GM12878 (cell line): ENCODE measurements at regions not wholly inside any gene's neighbourhood (a gene's known extent, or its start where the extent isn't known, plus 50 kb on each side); places are given as distances from the start of the nearest gene placed in this dataset.

ENCODE experiments used
- ATAC-seq: fragments of 200-7000 bp; cut with Tn5 transposase; 3 replicates; pipeline ENCODE4 v1.9.1; 2020; ENCODE audit warnings: mild to moderate bottlenecking, moderate library complexity
- BruUV-seq: library from RNA; stranded (reverse); fragments of 400-500 nt; replicated peaks from 2 replicates; lab custom pipeline; 2021; lab: Mats Ljungman, UMichigan
- CTCF ChIA-PET: fragments of 300-600 bp; sonication (Branson Sonifier 250); formaldehyde crosslinking; extraction: SDS; loops from one replicate; lab custom pipeline; 2021; ENCODE audit warnings: inconsistent platforms; lab: Yijun Ruan, JAX
- POLR2A ChIA-PET: fragments of 350-600 bp; formaldehyde crosslinking; extraction: SDS; loops from one replicate; lab custom pipeline; 2021; ENCODE audit warnings: inconsistent platforms; lab: Charles Lee
- RAD21 ChIA-PET: fragments of 300-600 bp; sonication (Branson Sonifier 250); formaldehyde crosslinking; loops from one replicate; lab custom pipeline; 2023; ENCODE audit warnings: antibody characterized with exemption; ENCODE audit not compliant: unreplicated experiment; lab: Charles Lee
- SMC1A ChIA-PET: fragments of 300-600 bp; sonication (Branson Sonifier 250); formaldehyde crosslinking; loops from one replicate; lab custom pipeline; 2023; ENCODE audit not compliant: unreplicated experiment, uncharacterized antibody; lab: Charles Lee
- DNase-seq: peaks from one replicate; pipeline ENCODE4 v3.0.0-alpha.2; 2011; ENCODE audit warnings: low read depth, low spot score
- FAIRE-seq: peaks from 3 replicates; lab custom pipeline; 2011; peaks lifted over from hg19 to GRCh38; lab: Jason Lieb, UNC
- H2AFZ ChIP-seq: 2 replicates; pipeline ENCODE4 v1.6.0; 2011; ENCODE audit warnings: low read depth, low read length, control low read depth; ENCODE audit not compliant: control insufficient read depth
- H3K27ac ChIP-seq: 2 replicates; pipeline ENCODE4 v1.5.1; 2011; ENCODE audit warnings: control low read depth; ENCODE audit not compliant: control insufficient read depth, insufficient read depth
- H3K27me3 ChIP-seq, 2 experiments: replicated peaks in 1 of 2; 2 replicates each; pipeline versions ENCODE4 v1.6.0 to v1.6.1; 2011; ENCODE audit warnings: low read length in 1 of 2; ENCODE audit not compliant: control insufficient read depth in 2 of 2, insufficient read depth in 2 of 2
- H3K36me3 ChIP-seq, 2 experiments: 2 replicates each; pipeline ENCODE4 v1.5.1; 2011; ENCODE audit warnings: low read length in 1 of 2; ENCODE audit not compliant: control insufficient read depth in 2 of 2, insufficient read depth in 2 of 2
- H3K4me1 ChIP-seq: 2 replicates; pipeline ENCODE4 v1.6.1; 2011; ENCODE audit warnings: mild to moderate bottlenecking, low read length, moderate library complexity, mixed read lengths; ENCODE audit not compliant: control insufficient read depth, insufficient read depth
- H3K4me2 ChIP-seq: 2 replicates; pipeline ENCODE4 v1.6.0; 2011; ENCODE audit warnings: control low read depth; ENCODE audit not compliant: control insufficient read depth, insufficient read depth
- H3K4me3 ChIP-seq: fragments of 200-600 bp; sonication (generic); 2 replicates; pipeline ENCODE4 v1.5.1; 2016
- H3K79me2 ChIP-seq: 2 replicates; pipeline ENCODE4 v1.6.0; 2011; ENCODE audit warnings: low read length; ENCODE audit not compliant: control insufficient read depth, insufficient read depth
- H3K9ac ChIP-seq: 2 replicates; pipeline ENCODE4 v1.8.0; 2011; ENCODE audit warnings: low read length, control low read depth, mixed read lengths; ENCODE audit not compliant: control insufficient read depth, insufficient read depth
- H3K9me3 ChIP-seq: replicated peaks from 3 replicates; pipeline ENCODE4 v1.5.1; 2011; ENCODE audit warnings: mild to moderate bottlenecking, low read length; ENCODE audit not compliant: control insufficient read depth, insufficient read depth
- H4K20me1 ChIP-seq: 2 replicates; pipeline ENCODE4 v1.6.0; 2011; ENCODE audit not compliant: control insufficient read depth, insufficient read depth
- BRCA1 ChIP-seq: IDR thresholded peaks from 2 replicates; pipeline ENCODE4 v1.6.1; 2011; ENCODE audit warnings: low read depth, low read length, improper control_type of control experiment
- FOXM1 ChIP-seq: IDR thresholded peaks from 2 replicates; pipeline ENCODE4 v1.6.1; 2012; ENCODE audit warnings: low read depth, mild to moderate bottlenecking, inconsistent platforms, low read length, moderate library complexity
- IRF3 ChIP-seq: fragments of 450-650 bp; IDR thresholded peaks from 2 replicates; pipeline ENCODE4 v1.6.1; 2014; ENCODE audit warnings: mild to moderate bottlenecking
- NFXL1 ChIP-seq: fragments of 450-650 bp; IDR thresholded peaks from 2 replicates; pipeline ENCODE4 v1.6.1; 2017; ENCODE audit warnings: antibody characterized with exemption, mild to moderate bottlenecking, borderline replicate concordance
- RFX5 ChIP-seq: IDR thresholded peaks from 2 replicates; pipeline ENCODE4 v1.6.1; 2011; ENCODE audit warnings: low read depth, low read length, improper control_type of control experiment
- SKIL ChIP-seq: fragments of 450-650 bp; IDR thresholded peaks from 2 replicates; pipeline ENCODE4 v1.6.1; 2017; ENCODE audit warnings: mild to moderate bottlenecking, low read depth, inconsistent platforms; ENCODE audit not compliant: poor library complexity, severe bottlenecking
- WGBS: methylation state at CpG from one replicate; pipeline ENCODE4 v1.1.6; 2016; ENCODE audit warnings: low lambda C conversion rate; ENCODE audit not compliant: insufficient replicate concordance, insufficient coverage; ENCODE audit errors: missing lambda C conversion rate; 5-methylcytosine and 5-hydroxymethylcytosine counted together
- in situ Hi-C: fragments of 300-500 bp; cut with MboI; formaldehyde crosslinking; loops from 9 replicates; pipeline ENCODE4 v1.14.3; 2018; ENCODE audit warnings: mixed read lengths
- intact Hi-C: fragments of 100-400 bp; cut with micrococcal nuclease; formaldehyde crosslinking; loops from one replicate; pipeline ENCODE4 v1.14.2; 2022; ENCODE audit not compliant: unreplicated experiment
- TF ChIP-seq, protein P1 (sequence below): IDR thresholded peaks from 2 replicates; pipeline ENCODE4 v1.6.1; 2011; ENCODE audit warnings: borderline replicate concordance, low read depth, mild to moderate bottlenecking, moderate library complexity, low read length; ENCODE audit not compliant: insufficient read depth, poor library complexity, severe bottlenecking
- TF ChIP-seq, protein P2 (sequence below): IDR thresholded peaks from 2 replicates; pipeline ENCODE4 v1.6.1; 2012; ENCODE audit warnings: low read depth, low read length, improper control_type of control experiment

DNA sequence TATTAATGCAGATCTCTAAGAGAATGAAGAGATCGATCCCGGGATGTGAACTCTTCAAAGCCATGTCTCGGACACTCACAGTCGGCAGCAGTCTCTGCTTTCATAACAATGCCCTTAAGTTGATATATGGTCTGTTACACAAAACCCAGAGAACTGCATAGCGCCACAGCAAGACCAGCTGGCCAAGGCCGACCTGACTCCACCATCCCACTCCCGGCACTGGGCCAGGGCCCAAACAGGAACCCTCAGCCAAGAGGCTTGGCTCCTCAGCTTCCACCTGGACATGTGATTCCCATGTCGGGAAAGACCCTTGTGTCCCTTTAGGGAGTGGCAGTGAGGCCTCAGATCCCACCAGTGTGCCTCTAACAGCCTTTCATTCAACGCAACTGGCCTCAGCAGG is 106.6 kb upstream of the RNF32 start:
- in situ Hi-C loops = no loop called here
- no peak for TF ChIP-seq RFX5
- TF ChIP-seq, protein P1, sequence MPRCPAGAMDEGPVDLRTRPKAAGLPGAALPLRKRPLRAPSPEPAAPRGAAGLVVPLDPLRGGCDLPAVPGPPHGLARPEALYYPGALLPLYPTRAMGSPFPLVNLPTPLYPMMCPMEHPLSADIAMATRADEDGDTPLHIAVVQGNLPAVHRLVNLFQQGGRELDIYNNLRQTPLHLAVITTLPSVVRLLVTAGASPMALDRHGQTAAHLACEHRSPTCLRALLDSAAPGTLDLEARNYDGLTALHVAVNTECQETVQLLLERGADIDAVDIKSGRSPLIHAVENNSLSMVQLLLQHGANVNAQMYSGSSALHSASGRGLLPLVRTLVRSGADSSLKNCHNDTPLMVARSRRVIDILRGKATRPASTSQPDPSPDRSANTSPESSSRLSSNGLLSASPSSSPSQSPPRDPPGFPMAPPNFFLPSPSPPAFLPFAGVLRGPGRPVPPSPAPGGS = no peak
- BruUV-seq = no TSS peak

DNA sequence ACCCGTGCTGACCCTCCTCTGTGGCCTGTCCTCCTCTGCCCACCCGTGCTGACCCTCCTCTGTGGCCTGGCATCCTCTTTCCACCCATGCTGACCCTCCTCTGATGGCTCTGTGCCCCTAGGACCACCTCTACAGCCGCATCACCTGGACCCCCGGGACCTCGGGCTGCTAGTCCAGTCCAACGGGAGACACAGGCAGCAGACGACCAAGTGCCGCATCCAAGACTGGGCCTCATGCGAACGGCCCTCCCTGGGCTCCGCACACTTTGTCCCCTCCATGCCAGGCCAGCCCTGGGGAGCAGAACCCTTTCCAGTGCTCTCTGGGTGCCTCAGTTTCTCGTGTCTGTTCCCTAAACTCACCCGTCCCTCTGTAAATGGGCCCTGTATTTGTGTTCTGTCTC is 107.2 kb upstream of the RNF32 start:
- intact Hi-C loops = no loop called here
- ChIA-PET CTCF (no interaction called here), RAD21 (no interaction called here), SMC1A (no interaction called here), POLR2A (no interaction called here)
- ATAC-seq (no peak), FAIRE-seq (no peak), DNase-seq (no peak)
- Histone ChIP-seq H2AFZ (no peak overlapping the region), H4K20me1 (no peaks in the 10 kb centered on the region), H3K4me2 (no peak overlapping the region), H3K9ac (no peak overlapping the region), H3K4me1 (no peaks in the 10 kb centered on the region), H3K27me3 (no peaks in the 10 kb centered on the region; a peak in 1 of 4 replicates), H3K9me3 (no peaks in the 10 kb centered on the region; the same call in 2 of the 3 replicates), H3K27ac (no peak overlapping the region), H3K36me3 (no peaks in the 10 kb centered on the region), H3K79me2 (no peaks in the 10 kb centered on the region), H3K4me3 (no peak overlapping the region)
- TF ChIP-seq BRCA1 = no peak
- no peak for TF ChIP-seq IRF3
- no peak for TF ChIP-seq FOXM1
- no peak for TF ChIP-seq SKIL
- TF ChIP-seq, protein P2, sequence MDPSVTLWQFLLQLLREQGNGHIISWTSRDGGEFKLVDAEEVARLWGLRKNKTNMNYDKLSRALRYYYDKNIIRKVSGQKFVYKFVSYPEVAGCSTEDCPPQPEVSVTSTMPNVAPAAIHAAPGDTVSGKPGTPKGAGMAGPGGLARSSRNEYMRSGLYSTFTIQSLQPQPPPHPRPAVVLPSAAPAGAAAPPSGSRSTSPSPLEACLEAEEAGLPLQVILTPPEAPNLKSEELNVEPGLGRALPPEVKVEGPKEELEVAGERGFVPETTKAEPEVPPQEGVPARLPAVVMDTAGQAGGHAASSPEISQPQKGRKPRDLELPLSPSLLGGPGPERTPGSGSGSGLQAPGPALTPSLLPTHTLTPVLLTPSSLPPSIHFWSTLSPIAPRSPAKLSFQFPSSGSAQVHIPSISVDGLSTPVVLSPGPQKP = no peak
- TF ChIP-seq NFXL1 = no peak
- BruUV-seq = no TSS peak
- in situ Hi-C loops = no loop called here
- 41% methylated on average over 13 of the region's 13 CpGs for WGBS

More for the DNA sequence above, 106.6 kb upstream of the RNF32 start:
- H3K27ac ChIP-seq = no peak overlapping the region
- ATAC-seq (no peak), FAIRE-seq (no peak), DNase-seq (no peak)
- H3K9ac ChIP-seq = no peak overlapping the region
- no peak overlapping the region for H2AFZ ChIP-seq
- intact Hi-C loops = no loop called here
- no peaks in the 10 kb centered on the region for H3K79me2 ChIP-seq
- WGBS = 65% methylated on average over 9 of the region's 9 CpGs
- H3K36me3 ChIP-seq = no peaks in the 10 kb centered on the region
- H3K4me1 ChIP-seq = no peaks in the 10 kb centered on the region
- no peaks in the 10 kb centered on the region; a peak in 1 of 4 replicates for H3K27me3 ChIP-seq
- ChIA-PET POLR2A (no interaction called here), SMC1A (no interaction called here), RAD21 (no interaction called here), CTCF (no interaction called here)
- no peaks in the 10 kb centered on the region for H4K20me1 ChIP-seq
- no peak overlapping the region for H3K4me2 ChIP-seq
- no peak overlapping the region for H3K4me3 ChIP-seq
- H3K9me3 ChIP-seq = no peaks in the 10 kb centered on the region; the same call in 2 of the 3 replicates
